H1 (cell line): ENCODE measurements at regions not wholly inside any gene's neighbourhood (a gene's known extent, or its start where the extent isn't known, plus 50 kb on each side); places are given as distances from the start of the nearest gene placed in this dataset.
A peak's percentile ranks its signal among the peaks of the same experiment; 100 is the strongest.

Experiments used
- CTCF ChIA-PET: fragments of 300-600 bp; sonication (Branson Sonifier 250); formaldehyde crosslinking; loops from one replicate; lab custom pipeline; 2021; ENCODE audit not compliant: partially characterized antibody; lab: Charles Lee
- POLR2A ChIA-PET: fragments of 300-600 bp; sonication (Branson Sonifier 250); formaldehyde crosslinking; loops from one replicate; lab custom pipeline; 2021; ENCODE audit warnings: inconsistent platforms; ENCODE audit not compliant: partially characterized antibody; lab: Charles Lee
- DNase-seq, 2 experiments: peaks; one replicate each; pipeline versions ENCODE4 v3.0.0 to v3.0.0-alpha.2; 2010 to 2022; ENCODE audit warnings: low spot score in 2 of 2, low read depth in 1 of 2, mixed read lengths in 1 of 2
- FAIRE-seq: peaks from 2 replicates; lab custom pipeline; 2011; peaks lifted over from hg19 to GRCh38; lab: Jason Lieb, UNC
- H2AFZ ChIP-seq: 2 replicates; pipeline ENCODE4 v1.8.1; 2012; ENCODE audit warnings: low read length, inconsistent platforms
- H2AK5ac ChIP-seq: 2 replicates; pipeline ENCODE4 v1.6.1; 2013; ENCODE audit warnings: low read depth, low read length
- H2BK120ac ChIP-seq: replicated peaks from 2 replicates; pipeline ENCODE3; 2013; ENCODE audit warnings: low read depth, low read length, inconsistent platforms
- H2BK12ac ChIP-seq: 2 replicates; pipeline ENCODE4 v1.6.1; 2013; ENCODE audit warnings: low read depth, low read length
- H2BK15ac ChIP-seq: 2 replicates; pipeline ENCODE4 v1.6.1; 2013; ENCODE audit warnings: low read length
- H2BK20ac ChIP-seq: 2 replicates; pipeline ENCODE4 v1.6.1; 2013; ENCODE audit warnings: low read length
- H2BK5ac ChIP-seq: 2 replicates; pipeline ENCODE4 v1.6.1; 2013; ENCODE audit warnings: low read depth, low read length
- H3K14ac ChIP-seq: 2 replicates; pipeline ENCODE4 v1.6.1; 2013; ENCODE audit warnings: inconsistent platforms; ENCODE audit not compliant: insufficient read length
- H3K18ac ChIP-seq: 2 replicates; pipeline ENCODE4 v1.6.1; 2013; ENCODE audit warnings: low read length; ENCODE audit errors: extremely low read depth
- H3K23ac ChIP-seq: 2 replicates; pipeline ENCODE4 v1.6.1; 2013; ENCODE audit warnings: inconsistent platforms; ENCODE audit not compliant: insufficient read length
- H3K23me2 ChIP-seq: 2 replicates; pipeline ENCODE4 v1.6.1; 2013; ENCODE audit warnings: low read depth, low read length
- H3K27ac ChIP-seq: 2 replicates; pipeline ENCODE4 v1.6.1; 2011; ENCODE audit warnings: low read depth, low read length, inconsistent platforms
- H3K27me3 ChIP-seq, 4 experiments: replicated peaks in 1 of 4; 1 replicate in 1 of 4; 2 replicates in 3 of 4; pipeline versions ENCODE4 v1.6.1 to v1.8.1; 2011 to 2013; ENCODE audit warnings: low read length in 3 of 4, mild to moderate bottlenecking in 3 of 4, inconsistent platforms in 2 of 4, mixed read lengths in 2 of 4, moderate library complexity in 1 of 4; ENCODE audit not compliant: control insufficient read depth in 3 of 4, insufficient read depth in 3 of 4; ENCODE audit errors: extremely low read depth in 1 of 4
- H3K36me3 ChIP-seq, 4 experiments: 2 replicates each; pipeline versions ENCODE4 v1.6.1 to v1.8.1; 2011 to 2013; ENCODE audit warnings: mild to moderate bottlenecking in 4 of 4, low read length in 3 of 4, moderate library complexity in 2 of 4, control low read depth in 1 of 4, inconsistent platforms in 1 of 4; ENCODE audit not compliant: insufficient read depth in 4 of 4, control insufficient read depth in 2 of 4
- H3K4ac ChIP-seq: replicated peaks from 2 replicates; pipeline ENCODE3; 2013; ENCODE audit warnings: low read length, low read depth, mixed read lengths, inconsistent platforms; ENCODE audit not compliant: insufficient read length
- H3K4me1 ChIP-seq, 4 experiments: replicated peaks in 1 of 4; 1 replicate in 1 of 4; 2 replicates in 3 of 4; pipeline versions ENCODE4 v1.6.1 to v1.8.1; 2011 to 2013; ENCODE audit warnings: low read length in 3 of 4, inconsistent platforms in 2 of 4, mixed read lengths in 1 of 4; ENCODE audit not compliant: insufficient read depth in 4 of 4, control insufficient read depth in 3 of 4
- H3K4me2 ChIP-seq, 2 experiments: 2 replicates each; pipeline versions ENCODE4 v1.6.1 to v1.8.1; 2011 to 2013; ENCODE audit warnings: low read depth in 2 of 2, low read length in 2 of 2, control low read depth in 1 of 2, inconsistent platforms in 1 of 2, mild to moderate bottlenecking in 1 of 2; ENCODE audit not compliant: insufficient read depth in 1 of 2
- H3K4me3 ChIP-seq, 4 experiments: fragments of 200-600, 300-600 bp in 1 of 4; sonication (generic), shearing (Covaris generic), sonication (Bioruptor Twin) in 1 of 4; 2 replicates each; pipeline versions ENCODE4 v1.5.1 to v1.8.1; 2011 to 2016; ENCODE audit warnings: low read length in 4 of 4, low read depth in 3 of 4, control low read depth in 2 of 4, inconsistent platforms in 2 of 4, mild to moderate bottlenecking in 2 of 4, mixed read lengths in 1 of 4, moderate library complexity in 1 of 4; ENCODE audit not compliant: insufficient read depth in 2 of 4; ENCODE audit errors: extremely low read depth in 1 of 4
- H3K56ac ChIP-seq: replicated peaks from 2 replicates; pipeline ENCODE3; 2013; ENCODE audit warnings: low read depth, mild to moderate bottlenecking, mixed read lengths, low read length, inconsistent platforms; ENCODE audit not compliant: insufficient read length
- H3K79me1 ChIP-seq: 2 replicates; pipeline ENCODE4 v1.6.1; 2013; ENCODE audit warnings: low read depth, low read length, control low read depth
- H3K79me2 ChIP-seq, 2 experiments: 2 replicates each; pipeline versions ENCODE4 v1.6.1 to v1.8.1; 2012 to 2013; ENCODE audit warnings: low read length in 2 of 2, mild to moderate bottlenecking in 2 of 2, inconsistent platforms in 1 of 2; ENCODE audit not compliant: insufficient read depth in 2 of 2, control insufficient read depth in 1 of 2
- H3K9ac ChIP-seq, 4 experiments: replicated peaks in 1 of 4; 1 replicate in 1 of 4; 2 replicates in 3 of 4; pipeline versions ENCODE4 v1.6.1 to v1.8.1; 2011 to 2013; ENCODE audit warnings: low read depth in 3 of 4, low read length in 3 of 4, control low read depth in 2 of 4, mild to moderate bottlenecking in 2 of 4, moderate library complexity in 2 of 4, inconsistent platforms in 1 of 4; ENCODE audit errors: extremely low read depth in 1 of 4
- H3K9me3 ChIP-seq, 2 experiments: 2 replicates each; pipeline versions ENCODE4 v1.6.1 to v1.8.1; 2012 to 2013; ENCODE audit warnings: mild to moderate bottlenecking in 2 of 2, moderate library complexity in 2 of 2, control low read depth in 1 of 2, inconsistent platforms in 1 of 2, low read depth in 1 of 2, low read length in 1 of 2, mixed read lengths in 1 of 2; ENCODE audit not compliant: insufficient read depth in 2 of 2
- H4K20me1 ChIP-seq, 2 experiments: replicated peaks in 1 of 2; 2 replicates each; pipeline versions ENCODE3 to v1.8.1; 2011 to 2013; ENCODE audit warnings: inconsistent platforms in 2 of 2, low read length in 2 of 2, mild to moderate bottlenecking in 1 of 2; ENCODE audit not compliant: insufficient read depth in 2 of 2, control insufficient read depth in 1 of 2
- H4K5ac ChIP-seq: 2 replicates; pipeline ENCODE4 v1.6.1; 2013; ENCODE audit warnings: low read length, low read depth, mixed read lengths, inconsistent platforms; ENCODE audit not compliant: insufficient read length
- H4K8ac ChIP-seq: 2 replicates; pipeline ENCODE4 v1.8.0; 2013; ENCODE audit warnings: mild to moderate bottlenecking, moderate library complexity, low read length, inconsistent platforms; ENCODE audit not compliant: insufficient read depth; ENCODE audit errors: extremely low read depth
- H4K91ac ChIP-seq: replicated peaks from 2 replicates; pipeline ENCODE3; 2013; ENCODE audit warnings: low read length, mixed read lengths, inconsistent platforms; ENCODE audit not compliant: insufficient read length
- CBX8 ChIP-seq: fragments of 300-800, 300-1000 bp; sonication (generic); IDR thresholded peaks from 2 replicates; pipeline ENCODE4 v1.7.1; 2016; ENCODE audit warnings: low read depth, low read length, borderline replicate concordance
- CTBP2 ChIP-seq: IDR thresholded peaks from 2 replicates; pipeline ENCODE4 v1.7.0; 2011; ENCODE audit warnings: borderline replicate concordance, mild to moderate bottlenecking, moderate library complexity, mixed read lengths, low read length; ENCODE audit not compliant: insufficient read depth, insufficient read length
- GABPA ChIP-seq: IDR thresholded peaks from 2 replicates; pipeline ENCODE4 v1.6.1; 2011; ENCODE audit warnings: mild to moderate bottlenecking, low read length, moderate library complexity, borderline replicate concordance; ENCODE audit not compliant: insufficient read depth
- HDAC2 ChIP-seq, 2 experiments: fragments of 300-600 bp in 1 of 2; sonication (generic) in 1 of 2; IDR thresholded peaks; 2 replicates each; pipeline ENCODE4 v1.6.1; 2011 to 2012; ENCODE audit warnings: low read depth in 2 of 2, low read length in 2 of 2, mild to moderate bottlenecking in 2 of 2, moderate library complexity in 2 of 2, borderline replicate concordance in 1 of 2, inconsistent platforms in 1 of 2
- JUND ChIP-seq: IDR thresholded peaks from 2 replicates; pipeline ENCODE4 v1.6.1; 2011; ENCODE audit warnings: mild to moderate bottlenecking, improper control_type of control experiment, low read length
- KDM1A ChIP-seq: fragments of 200-600, 300-600 bp; sonication (generic); IDR thresholded peaks from 2 replicates; pipeline ENCODE4 v1.7.1; 2016; ENCODE audit warnings: mild to moderate bottlenecking, low read length, borderline replicate concordance
- PHF8 ChIP-seq: fragments of 200-600 bp; sonication (generic); conservative IDR thresholded peaks from 2 replicates; pipeline ENCODE4 v1.7.1; 2012; ENCODE audit warnings: low read depth, mild to moderate bottlenecking, inconsistent platforms, low read length, moderate library complexity
- SIN3A ChIP-seq, 2 experiments: IDR thresholded peaks in 1 of 2; conservative IDR thresholded peaks in 1 of 2; 2 replicates each; pipeline ENCODE4 v1.6.1; 2011 to 2012; ENCODE audit warnings: low read length in 2 of 2, improper control_type of control experiment in 1 of 2, low read depth in 1 of 2, mild to moderate bottlenecking in 1 of 2
- SP2 ChIP-seq: IDR thresholded peaks from 2 replicates; pipeline ENCODE4 v1.6.1; 2012; ENCODE audit warnings: mild to moderate bottlenecking, low read length, inconsistent platforms
- TBP ChIP-seq: IDR thresholded peaks from 2 replicates; pipeline ENCODE4 v1.6.1; 2011; ENCODE audit warnings: low read depth, low read length, improper control_type of control experiment
- TCF12 ChIP-seq: IDR thresholded peaks from 2 replicates; pipeline ENCODE4 v1.6.1; 2011; ENCODE audit warnings: low read depth, mild to moderate bottlenecking, low read length
- WGBS, 2 experiments: shearing (Covaris generic) in 1 of 2; methylation state at CpG; one replicate each; pipeline versions ENCODE4 v1.1.6 to v1.1.7; 2013 to 2015; ENCODE audit warnings: low lambda C conversion rate in 2 of 2, mixed read lengths in 2 of 2, inconsistent platforms in 1 of 2, low coverage in 1 of 2, missing lambda C conversion rate in 1 of 2; ENCODE audit not compliant: insufficient replicate concordance in 2 of 2, insufficient coverage in 1 of 2, insufficient read length in 1 of 2; ENCODE audit errors: extremely low coverage in 1 of 2, missing lambda C conversion rate in 1 of 2; 5-methylcytosine and 5-hydroxymethylcytosine counted together

DNA sequence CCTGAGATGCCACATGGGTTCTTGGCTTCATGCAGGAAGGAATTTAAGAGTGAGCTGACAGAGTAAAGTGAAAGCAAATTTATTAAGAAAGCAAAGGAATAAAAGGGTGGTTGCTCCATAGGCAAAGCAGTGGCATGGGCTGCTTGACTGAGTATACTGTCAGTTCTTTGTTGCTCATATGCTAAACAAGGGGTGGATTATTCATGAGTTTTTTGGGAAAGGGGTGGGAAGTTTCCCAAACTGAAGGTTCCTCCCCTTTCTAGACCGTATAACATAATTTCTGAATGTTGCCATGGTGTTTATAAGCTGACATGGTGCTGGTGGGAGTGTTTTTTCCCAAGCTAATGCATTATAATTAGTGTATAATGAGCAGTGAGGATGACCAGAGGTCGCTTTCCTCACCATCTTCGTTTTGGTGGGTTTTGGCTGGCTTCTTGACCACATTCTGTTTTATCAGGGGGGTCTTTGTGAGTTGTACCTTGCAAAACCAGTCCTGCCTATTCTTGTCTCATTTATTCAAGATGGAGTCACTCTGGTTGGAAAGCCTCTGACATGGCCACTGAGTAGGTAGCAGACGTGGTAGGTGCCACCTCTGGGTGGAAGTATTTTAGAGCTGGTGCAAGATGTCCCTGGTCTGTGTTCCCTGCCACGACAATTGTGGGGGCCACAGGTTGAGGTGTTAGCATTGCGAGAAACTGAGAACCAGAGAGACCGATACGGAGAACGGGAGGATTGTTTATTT, 107.5 kb upstream of the SDK1 start:
- Histone ChIP-seq H3K23me2 (no peaks in the 10 kb centered on the region; the same call in 1 of the 2 replicates), H3K4me3 (peak overlapping the region in 1 of 4 experiments; percentile 38; a peak in 1 of 8 replicates), H2BK5ac (peak overlapping the region; percentile 95; the same call in 1 of the 2 replicates), H3K4me1 (peaks cover 5 to 20% (median 20%) of the 10 kb centered on the region in 4 experiments; a peak in 6 of 7 replicates), H2BK12ac (peak overlapping the region; percentile 90), H3K9ac (peak overlapping the region in 1 of 4 experiments; percentile 9; a peak in 1 of 7 replicates), H3K27ac (peak overlapping the region; percentile 70), H3K14ac (no peak overlapping the region), H4K91ac (peak overlapping the region; percentile 81), H3K23ac (no peak overlapping the region), H2BK20ac (peak overlapping the region; percentile 55; the same call in 1 of the 2 replicates), H3K36me3 (no peaks in the 10 kb centered on the region), H3K9me3 (peaks cover 0 to 8% of the 10 kb centered on the region in 2 experiments; a peak in 1 of 4 replicates), H4K5ac (no peak overlapping the region), H4K8ac (no peak overlapping the region), H3K18ac (peak overlapping the region; percentile 76), H3K4me2 (no peak overlapping the region), H4K20me1 (no peaks in the 10 kb centered on the region), H3K79me1 (no peaks in the 10 kb centered on the region), H3K27me3 (no peaks in the 10 kb centered on the region), H3K79me2 (no peaks in the 10 kb centered on the region), H3K4ac (peak overlapping the region; percentile 11), H2AFZ (no peak overlapping the region), H2AK5ac (peak overlapping the region; percentile 94), H2BK120ac (peak overlapping the region; percentile 95), H3K56ac (no peak overlapping the region), H2BK15ac (peak overlapping the region; percentile 20; the same call in 1 of the 2 replicates)
- ChIA-PET CTCF (interaction anchor here (0.6 to 2.2 kb wide), 5 partner anchors 9 to 107 kb away, joined by 3 to 5 read pairs (median 4); no protein-coding TSS in a partner anchor), POLR2A (interaction anchor here (1.2 kb wide), 1 partner anchor 328 kb away, joined by 3 read pairs; no protein-coding TSS in a partner anchor)
- no peak for FAIRE-seq
- WGBS, 2 experiments = 81% methylated on average over 9 of the region's 9 CpGs; no CpG with 5 or more reads in 1 of the 2 experiments
- DNase-seq = no peak
- TF ChIP-seq TCF12 (no peak), TBP (no peak), GABPA (no peak), PHF8 (no peak), JUND (no peak), HDAC2 (IDR thresholded peaks at IDR 0.05; ENCODE audit: borderline replicate concordance in 1 of 2, low read depth in 2 of 2, low read length in 2 of 2) (no peak), KDM1A (no peak), CTBP2 (no peak), SP2 (no peak), CBX8 (no peak), SIN3A (conservative IDR thresholded peaks at IDR 0.05 in 1 of 2, IDR thresholded peaks at IDR 0.05 in 1 of 2; ENCODE audit: low read depth in 1 of 2, low read length in 2 of 2) (no peak)
